WTC11 (cell line): ENCODE measurements at regions not wholly inside any gene's neighbourhood (a gene's known extent, or its start where the extent isn't known, plus 50 kb on each side); places are given as distances from the start of the nearest gene placed in this dataset.

ENCODE experiments used
- AFF4 ChIP-seq: sonication (generic); formaldehyde crosslinking; IDR thresholded peaks from 2 replicates; pipeline ENCODE4 v1.8.1; 2023; ENCODE audit warnings: mild to moderate bottlenecking, missing genetic modification reagents, borderline replicate concordance
- CBFB ChIP-seq: sonication (generic); formaldehyde crosslinking; IDR thresholded peaks from 2 replicates; pipeline ENCODE4 v1.8.1; 2022; ENCODE audit warnings: mild to moderate bottlenecking, low read depth, missing genetic modification reagents
- CREM ChIP-seq: sonication (generic); formaldehyde crosslinking; IDR thresholded peaks from 2 replicates; pipeline ENCODE4 v1.8.1; 2022; ENCODE audit warnings: mild to moderate bottlenecking, missing genetic modification reagents, moderate library complexity
- CTCF ChIP-seq: fragments of 200-600 bp; IDR thresholded peaks from 2 replicates; pipeline ENCODE4 v1.8.0; 2022; ENCODE audit warnings: antibody characterized with exemption
- E2F5 ChIP-seq: sonication (generic); formaldehyde crosslinking; IDR thresholded peaks from 2 replicates; pipeline ENCODE4 v1.8.1; 2022; ENCODE audit warnings: mild to moderate bottlenecking, moderate library complexity, missing genetic modification reagents
- ERG ChIP-seq: fragments of 250-450 bp; sonication (Bioruptor Pico); IDR thresholded peaks from 2 replicates; pipeline ENCODE4 v1.8.0; 2021; ENCODE audit warnings: mild to moderate bottlenecking
- IRF1 ChIP-seq: sonication (generic); formaldehyde crosslinking; IDR thresholded peaks from 2 replicates; pipeline ENCODE4 v1.8.0; 2023; ENCODE audit warnings: missing genetic modification reagents
- JUN ChIP-seq: sonication (generic); formaldehyde crosslinking; IDR thresholded peaks from 2 replicates; pipeline ENCODE4 v1.8.0; 2023; ENCODE audit warnings: mild to moderate bottlenecking, missing genetic modification reagents
- MLX ChIP-seq: sonication (generic); formaldehyde crosslinking; IDR thresholded peaks from 2 replicates; pipeline ENCODE4 v1.8.1; 2023; ENCODE audit warnings: mild to moderate bottlenecking, missing genetic modification reagents, moderate library complexity
- PREB ChIP-seq: sonication (generic); formaldehyde crosslinking; IDR thresholded peaks from 2 replicates; pipeline ENCODE4 v1.8.1; 2022; ENCODE audit warnings: mild to moderate bottlenecking, missing genetic modification reagents, moderate library complexity, borderline replicate concordance
- RELA ChIP-seq: sonication (generic); formaldehyde crosslinking; IDR thresholded peaks from 2 replicates; pipeline ENCODE4 v1.8.1; 2022; ENCODE audit warnings: missing genetic modification reagents, mild to moderate bottlenecking, borderline replicate concordance
- USF2 ChIP-seq: sonication (generic); formaldehyde crosslinking; IDR thresholded peaks from 2 replicates; pipeline ENCODE4 v1.8.1; 2023; ENCODE audit warnings: mild to moderate bottlenecking, missing genetic modification reagents, moderate library complexity
- ZMAT4 ChIP-seq: fragments of 250-450 bp; sonication (Bioruptor Pico); IDR thresholded peaks from 2 replicates; pipeline ENCODE4 v1.9.0; 2021; ENCODE audit warnings: mild to moderate bottlenecking
- ZNF138 ChIP-seq: sonication (generic); formaldehyde crosslinking; conservative IDR thresholded peaks from 2 replicates; pipeline ENCODE4 v1.8.1; 2022; ENCODE audit warnings: mild to moderate bottlenecking, moderate library complexity, missing genetic modification reagents

GRCh38 chr1:39133340-39133684 is 71.2 kb upstream of the MACF1 start:
- no peak for TF ChIP-seq PREB
- TF ChIP-seq CTCF = no peak
- TF ChIP-seq E2F5 = no peak
- TF ChIP-seq ERG (CRISPR knock-in tag) = no peak
- TF ChIP-seq CBFB (CRISPR knock-in tag) = no peak
- TF ChIP-seq IRF1 (CRISPR knock-in tag) = no peak
- no peak for TF ChIP-seq MLX
- no peak for TF ChIP-seq JUN (CRISPR knock-in tag)
- no peak for TF ChIP-seq ZMAT4 (CRISPR knock-in tag)
- no peak for TF ChIP-seq RELA
- TF ChIP-seq ZNF138 (CRISPR knock-in tag) = no peak
- TF ChIP-seq AFF4 (CRISPR knock-in tag) = no peak
- TF ChIP-seq CREM (CRISPR knock-in tag) = no peak
- TF ChIP-seq USF2 (CRISPR knock-in tag) = no peak
